LNCAP (cell line): ENCODE measurements at regions not wholly inside any gene's neighbourhood (a gene's known extent, or its start where the extent isn't known, plus 50 kb on each side); places are given as distances from the start of the nearest gene placed in this dataset.
A peak's percentile ranks its signal among the peaks of the same experiment; 100 is the strongest.

Source experiments
- CTCF ChIP-seq: fragments of 450-650 bp; IDR thresholded peaks from 2 replicates; pipeline ENCODE4 v1.5.1; 2017; ENCODE audit warnings: mild to moderate bottlenecking

DNA sequence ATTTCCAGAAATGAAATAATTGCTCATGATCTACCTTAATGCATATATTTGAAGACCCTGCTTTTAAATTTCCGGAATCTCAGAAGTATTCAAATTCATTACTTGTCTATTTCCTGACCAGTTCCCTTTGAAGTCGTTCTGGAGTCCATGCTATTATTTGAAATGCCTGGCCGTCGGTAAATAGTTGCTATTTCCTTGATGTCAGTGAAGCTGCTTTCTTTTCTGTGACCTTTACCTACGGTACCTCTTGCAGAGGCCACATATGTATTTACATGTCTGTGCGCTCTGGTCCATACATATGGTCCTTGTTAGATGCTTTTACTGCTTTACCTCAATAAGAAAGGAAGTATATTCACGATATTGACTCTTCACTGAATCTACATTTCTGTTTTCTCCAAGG lies 199.7 kb downstream of the PAPSS1 start:
- no peak for TF ChIP-seq CTCF

DNA sequence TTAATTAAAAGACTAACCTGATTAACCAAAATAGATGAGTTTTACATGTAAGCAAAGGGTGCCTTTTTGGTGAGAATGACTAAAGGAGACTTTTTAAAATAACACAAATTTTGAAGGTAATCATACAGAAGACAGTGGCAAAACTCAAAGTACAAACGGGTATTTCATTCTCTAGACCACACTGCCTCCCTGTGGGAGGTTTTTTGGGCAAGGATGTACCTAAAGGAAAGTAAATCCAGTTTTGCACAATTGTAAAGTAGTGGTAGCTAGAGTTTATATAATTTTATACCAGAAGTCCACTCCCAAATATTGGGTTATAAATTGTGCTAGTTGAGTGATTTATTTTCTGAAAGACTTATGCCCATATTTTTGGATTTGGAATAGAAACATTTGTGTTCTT lies 201.0 kb downstream of the PAPSS1 start:
- TF ChIP-seq CTCF: peak; percentile 55

GRCh38 chr4:107518076-107518475 lies 202.0 kb downstream of the PAPSS1 start:
- no peak for TF ChIP-seq CTCF

- no peak for TF ChIP-seq CTCF
Measured at GRCh38 chr4:107512549-107512948, 207.5 kb downstream of the PAPSS1 start.

- no peak for TF ChIP-seq CTCF
Measured at GRCh38 chr4:107509615-107510014, 210.4 kb downstream of the PAPSS1 start.

GRCh38 chr4:107500551-107500950 lies 219.5 kb downstream of the PAPSS1 start:
- TF ChIP-seq CTCF: no peak

GRCh38 chr4:107497054-107497453 lies 223.0 kb downstream of the PAPSS1 start:
- no peak for TF ChIP-seq CTCF

- TF ChIP-seq CTCF: no peak
Measured at GRCh38 chr4:107492566-107492965, 227.5 kb downstream of the PAPSS1 start.
